ENCODE measurements at regions not wholly inside any gene's neighbourhood (a gene's known extent, or its start where the extent isn't known, plus 50 kb on each side); places are given as distances from the start of the nearest gene placed in this dataset.
A peak's percentile ranks its signal among the peaks of the same experiment; 100 is the strongest.
"Not testable (repeated sequence)": the region's sequence is repeated elsewhere in the genome, so short reads cannot be mapped to it uniquely, and the experiment has no call there.

DNA sequence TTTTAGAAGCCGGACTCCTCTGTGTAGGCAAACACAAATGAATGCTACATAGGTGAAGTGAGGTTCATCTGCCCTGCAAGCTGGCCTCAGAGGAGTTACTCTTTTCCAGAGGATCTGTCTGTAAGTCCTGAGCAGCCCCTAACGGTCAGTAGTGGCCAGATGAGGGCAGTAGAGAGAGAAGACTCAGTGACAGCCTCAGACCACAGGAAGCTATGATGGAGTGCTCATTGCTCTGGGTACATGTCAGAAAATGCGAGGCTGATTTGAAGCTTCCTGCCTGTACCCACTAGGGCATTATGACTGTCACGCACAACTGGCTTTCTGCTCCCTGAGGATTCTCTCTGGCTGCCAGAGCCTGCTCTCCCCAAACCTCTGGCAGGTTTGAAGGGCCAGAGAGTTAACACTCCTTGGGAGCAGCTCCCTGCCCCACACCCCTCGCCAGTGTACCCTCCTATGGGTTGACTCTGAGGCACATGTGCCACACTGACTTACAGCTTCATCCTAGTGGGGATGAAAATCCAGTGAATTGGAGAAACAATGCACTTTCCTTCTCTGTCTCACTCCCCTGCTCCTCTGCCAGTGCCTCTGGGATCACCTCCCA lies 141.5 kb downstream of the GABRG2 start:
- DNase-seq = peak; percentile 91

DNA sequence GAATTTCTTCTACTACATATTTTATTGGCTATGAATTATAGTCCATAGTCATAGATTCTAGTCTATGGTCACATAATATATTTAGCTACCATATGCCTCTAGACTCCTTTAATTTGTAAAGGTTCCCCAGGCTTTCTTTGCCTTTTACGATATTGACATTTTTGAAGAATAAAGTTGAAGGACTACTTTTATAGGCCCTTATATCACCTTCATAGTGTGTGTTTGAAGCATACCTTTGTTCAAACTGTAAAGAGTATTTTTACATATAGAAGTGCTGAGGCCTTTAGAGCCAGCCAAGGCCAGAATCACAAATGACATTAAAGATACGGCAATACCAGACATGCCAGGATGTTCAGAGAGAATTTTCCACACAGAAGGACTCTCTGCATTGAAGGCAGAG lies 147.0 kb downstream of the GABRG2 start:
- DNase-seq = no peak

DNA sequence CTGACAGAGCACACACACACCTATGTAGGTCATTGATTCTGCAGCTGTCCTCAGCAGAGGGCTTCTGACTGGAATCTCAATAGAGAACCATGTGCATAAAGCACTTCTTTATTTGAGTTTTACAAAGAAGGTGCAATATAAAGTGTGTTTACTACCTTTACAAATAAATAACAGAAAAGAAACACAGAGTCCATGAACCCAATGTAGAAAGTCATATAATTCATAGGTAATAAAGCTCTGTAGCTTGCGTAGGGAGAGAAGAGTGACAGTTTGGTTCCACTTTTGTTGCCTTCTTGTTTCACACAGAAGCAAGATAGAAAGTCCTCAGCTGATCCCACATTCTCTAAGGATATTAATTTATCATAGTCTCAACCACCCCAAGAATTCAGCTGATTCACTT lies 149.5 kb downstream of the GABRG2 start:
- no peak for DNase-seq

DNA sequence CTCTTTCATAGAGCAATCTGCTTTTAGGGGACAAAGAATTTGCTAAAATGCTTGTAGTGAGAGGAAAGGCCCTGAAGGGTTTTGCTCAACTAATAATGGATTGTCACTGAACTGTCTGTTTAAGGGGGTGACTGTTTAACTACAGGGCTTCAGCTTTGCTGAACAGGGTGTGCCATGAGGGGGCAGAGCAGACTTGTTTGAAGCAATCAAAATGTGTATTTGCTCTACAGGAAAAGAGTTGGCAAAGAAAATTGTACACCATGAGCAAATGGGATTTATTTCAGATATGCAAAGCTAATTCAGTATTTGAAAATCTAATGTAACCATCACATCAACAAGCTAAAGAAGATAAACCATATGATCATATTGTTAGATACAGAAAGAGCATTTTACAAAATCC lies 154.3 kb downstream of the GABRG2 start:
- DNase-seq = no peak

GRCh38 chr5:162227075-162227474 lies 159.5 kb downstream of the GABRG2 start:
- no peak for DNase-seq

- DNase-seq = peak; percentile 60
These were observed 162.8 kb downstream of the GABRG2 start for GRCh38 chr5:162230348-162230747.

DNA sequence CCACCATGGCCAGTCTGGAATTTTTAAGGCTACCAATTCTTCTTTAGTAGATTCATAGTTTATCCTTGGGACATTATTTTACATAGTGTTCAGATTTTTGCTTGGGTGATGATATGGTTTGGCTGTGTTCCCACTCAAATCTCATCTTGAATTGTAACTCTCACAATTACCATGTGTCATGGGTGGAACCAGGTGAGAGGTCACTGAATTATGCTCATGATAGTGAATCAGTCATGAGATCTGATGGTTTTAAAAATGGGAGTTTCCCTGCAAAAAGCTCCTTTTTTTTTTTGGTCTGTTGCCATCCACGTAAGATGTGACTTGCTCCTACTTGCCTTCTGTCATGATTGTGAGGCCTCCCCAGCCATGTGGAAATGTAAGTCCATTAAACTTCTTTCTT lies 163.9 kb downstream of the GABRG2 start:
- DNase-seq = no peak

GRCh38 chr5:162240734-162241133 lies 173.2 kb downstream of the GABRG2 start:
- DNase-seq = no peak

DNA sequence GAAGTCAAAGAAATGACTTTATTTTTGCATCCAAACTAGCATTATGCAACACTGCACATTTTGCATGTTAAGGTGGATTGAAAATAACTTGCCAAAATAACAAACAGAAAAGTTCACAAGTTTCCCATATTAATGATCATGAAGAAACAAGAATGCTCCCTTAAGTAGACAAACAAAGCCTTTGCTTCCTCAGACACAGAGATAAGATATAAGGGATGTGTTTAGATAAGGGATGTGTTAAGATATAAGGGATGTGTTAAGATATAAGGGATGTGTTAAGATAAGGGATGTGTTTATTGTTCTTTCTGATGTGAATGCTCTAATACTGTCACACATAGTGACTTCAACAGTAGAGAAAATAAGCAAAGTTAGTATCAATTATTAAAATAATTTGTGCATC lies 174.8 kb downstream of the GABRG2 start:
- DNase-seq = no peak

GRCh38 chr5:162243651-162244050 lies 176.1 kb downstream of the GABRG2 start:
- DNase-seq = no peak

DNA sequence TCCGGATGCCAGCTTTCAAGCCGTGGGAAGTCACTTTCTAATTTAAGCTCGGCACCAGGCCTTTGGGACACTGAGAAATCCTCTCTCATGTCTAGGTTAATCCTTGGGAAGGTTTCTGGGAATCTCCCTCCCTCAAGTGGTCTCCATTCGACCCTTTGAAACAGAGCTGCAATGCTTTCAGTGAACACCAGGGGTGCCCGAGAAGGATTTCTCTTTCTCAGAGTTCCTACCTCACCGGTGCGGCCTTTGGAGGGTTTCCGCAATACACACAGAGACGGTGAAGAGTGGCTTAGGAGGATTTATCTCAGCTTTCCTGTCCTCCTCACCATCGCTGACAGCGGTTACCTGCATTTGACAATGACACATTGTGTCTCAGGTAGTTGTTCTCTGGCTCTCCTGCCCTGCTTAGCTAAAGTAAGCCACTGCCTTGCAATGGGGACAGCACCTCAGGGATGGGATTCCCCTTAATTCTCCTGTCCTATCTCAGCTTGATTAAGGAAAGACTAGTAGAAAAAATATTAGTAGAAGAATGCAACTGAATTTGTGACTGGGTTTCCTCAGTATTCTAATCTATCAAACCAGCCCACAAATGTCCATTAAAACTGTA lies 180.6 kb downstream of the GABRG2 start:
- peak; percentile 75 for DNase-seq

DNA sequence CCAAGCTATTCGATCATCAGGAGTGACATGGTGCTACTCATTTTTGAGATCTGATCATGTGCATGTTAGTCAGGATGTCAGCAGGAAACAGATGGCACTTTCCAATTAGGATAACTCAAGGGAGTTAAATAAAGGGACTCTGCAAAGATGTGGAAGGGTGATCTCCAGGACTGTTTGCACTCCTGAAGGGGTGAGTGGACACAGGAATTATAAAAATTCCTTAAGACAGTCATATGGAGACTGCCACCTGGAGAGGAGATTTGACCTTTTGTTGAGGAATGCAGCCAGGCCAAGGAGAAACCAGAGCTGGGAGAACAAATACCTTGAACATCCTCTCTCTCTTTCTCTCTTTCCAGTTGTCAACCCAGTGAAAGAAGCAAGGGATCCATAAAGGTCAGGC lies 189.1 kb downstream of the GABRG2 start:
- no peak for DNase-seq

- DNase-seq = no peak
These were observed 201.3 kb downstream of the GABRG2 start for GRCh38 chr5:162268694-162269481.

- DNase-seq = no peak
These were observed 204.8 kb downstream of the GABRG2 start for GRCh38 chr5:162272417-162272816.

DNA sequence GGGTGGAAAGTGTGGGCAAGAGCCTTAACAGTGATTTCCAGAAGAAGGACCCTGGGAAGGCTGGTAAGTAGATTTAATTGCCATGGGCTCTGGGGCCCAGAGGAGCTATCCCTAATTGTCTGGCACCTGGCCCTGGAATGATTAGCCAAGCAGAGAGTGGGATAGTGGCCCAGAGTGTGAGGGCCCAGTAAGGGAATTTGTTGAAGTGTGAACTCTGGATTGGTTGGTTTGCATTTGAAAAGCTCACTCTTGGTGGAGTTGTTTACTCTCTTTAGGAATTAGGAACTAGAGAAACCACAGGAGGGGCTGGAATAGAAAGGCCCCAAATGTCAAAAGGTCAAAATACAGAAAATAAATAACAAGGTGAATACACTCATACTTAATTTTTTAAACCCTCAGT lies 207.1 kb downstream of the GABRG2 start:
- no peak for DNase-seq

DNA sequence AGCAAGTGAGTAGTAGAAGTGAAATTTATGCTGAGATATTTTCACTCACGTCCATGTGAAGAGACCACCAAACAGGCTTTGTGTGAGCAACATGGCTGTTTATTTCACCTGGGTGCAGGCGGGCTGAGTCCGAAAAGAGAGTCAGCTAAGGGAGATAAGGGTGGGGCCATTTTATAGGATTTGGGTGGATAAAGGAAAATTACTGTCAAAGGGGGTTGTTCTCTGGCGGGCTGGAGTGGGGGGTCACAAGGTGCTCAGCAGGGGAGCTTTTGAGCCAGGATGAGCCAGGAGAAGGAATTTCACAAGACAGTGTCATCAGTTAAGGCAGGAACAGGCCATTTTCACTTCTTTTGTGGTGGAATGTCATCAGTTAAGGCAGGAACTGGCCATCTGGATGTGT lies 207.8 kb downstream of the GABRG2 start:
- DNase-seq = not testable (repeated sequence)

GRCh38 chr5:162282191-162282590 lies 214.6 kb downstream of the GABRG2 start:
- DNase-seq = no peak

DNA sequence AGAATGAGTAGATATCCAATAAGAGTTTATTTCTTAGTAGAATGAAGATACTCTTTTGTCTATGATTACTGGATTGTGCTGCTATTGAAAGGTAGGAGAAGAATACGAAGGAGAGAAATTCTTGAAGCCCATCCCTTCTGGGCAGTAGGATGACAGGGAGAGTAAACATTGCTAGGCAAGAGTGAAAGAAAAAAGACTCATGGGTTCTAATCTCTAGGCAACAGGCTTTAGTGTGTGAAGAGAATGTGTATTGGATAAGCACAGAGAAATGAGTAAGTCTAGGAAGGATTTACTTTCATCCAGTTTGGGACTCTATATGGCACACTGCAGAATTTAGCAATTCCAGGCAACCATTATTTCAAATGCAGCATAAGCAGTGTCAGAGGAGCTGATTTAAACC lies 216.0 kb downstream of the GABRG2 start:
- DNase-seq = no peak

- DNase-seq = no peak
These were observed 221.2 kb downstream of the GABRG2 start for GRCh38 chr5:162288647-162289296.

GRCh38 chr5:162289489-162289888 lies 221.9 kb downstream of the GABRG2 start:
- DNase-seq = no peak

DNA sequence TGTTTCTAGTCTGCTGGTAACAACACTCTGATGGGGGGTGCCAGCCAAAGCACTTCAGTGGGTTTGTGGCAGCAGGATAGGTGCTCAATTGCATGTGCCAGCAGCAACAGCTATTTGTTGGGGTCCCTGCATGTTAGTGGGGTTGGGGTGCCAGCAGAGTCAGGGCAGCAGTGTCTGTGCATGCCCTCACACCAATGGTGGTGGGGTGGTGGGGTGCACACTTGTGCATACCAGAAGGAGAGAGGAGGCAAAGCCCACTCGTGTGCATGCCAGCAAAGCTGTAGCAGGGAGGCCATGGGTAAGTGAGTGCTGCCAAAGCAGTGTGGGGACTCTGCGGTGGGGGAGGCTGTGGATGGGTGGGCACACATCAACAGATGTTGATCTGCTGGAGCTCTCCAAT lies 232.2 kb downstream of the GABRG2 start:
- no peak for DNase-seq

- DNase-seq = no peak
These were observed 233.8 kb downstream of the GABRG2 start for GRCh38 chr5:162301356-162301755.

DNA sequence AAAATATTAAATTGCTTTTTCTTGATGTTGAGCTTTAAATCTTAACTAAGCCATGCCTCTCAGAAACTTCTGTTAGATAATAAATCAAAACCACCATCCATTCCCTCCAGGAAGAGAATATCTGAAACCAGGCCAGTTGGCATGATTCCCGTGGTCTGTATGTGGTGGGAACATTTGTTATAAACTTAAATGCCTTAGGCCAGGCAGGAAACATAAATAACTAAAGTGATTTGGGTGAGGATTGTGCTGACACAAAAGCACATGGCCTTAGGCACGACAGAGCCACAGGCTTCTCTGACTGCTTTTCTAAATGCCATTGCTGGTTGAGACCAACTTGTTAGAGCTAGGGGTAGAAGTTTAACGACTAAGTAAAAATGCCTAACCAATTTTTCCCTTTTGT lies 255.9 kb downstream of the GABRG2 start:
- DNase-seq = peak; percentile 81

GRCh38 chr5:162324328-162324727 lies 256.8 kb downstream of the GABRG2 start:
- DNase-seq = no peak
